Large intestine (tissue), 3 donors: ENCODE measurements at regions not wholly inside any gene's neighbourhood (a gene's known extent, or its start where the extent isn't known, plus 50 kb on each side); places are given as distances from the start of the nearest gene placed in this dataset.
A peak's percentile ranks its signal among the peaks of the same experiment; 100 is the strongest.

Experiments used
- DNase-seq, 2 donors: peaks; one replicate each; pipeline versions ENCODE4 v3.0.0 to v3.0.0-alpha.2; 2013
- H3K27ac ChIP-seq: one replicate; pipeline ENCODE4 v1.5.1; 2013; ENCODE audit warnings: low read length
- H3K27me3 ChIP-seq: 2 replicates; pipeline ENCODE4 v1.6.1; 2013; ENCODE audit warnings: low read length; ENCODE audit not compliant: control insufficient read depth, insufficient read depth
- H3K36me3 ChIP-seq: 2 replicates; pipeline ENCODE4 v1.6.1; 2013; ENCODE audit warnings: low read length; ENCODE audit not compliant: control insufficient read depth, insufficient read depth
- H3K4me1 ChIP-seq: one replicate; pipeline ENCODE4 v1.6.1; 2013; ENCODE audit warnings: low read length; ENCODE audit not compliant: control insufficient read depth, insufficient read depth
- H3K4me3 ChIP-seq: one replicate; pipeline ENCODE4 v1.5.1; 2013; ENCODE audit warnings: low read length
- H3K9me3 ChIP-seq: one replicate; pipeline ENCODE4 v1.6.1; 2013; ENCODE audit warnings: mild to moderate bottlenecking, low read depth, low read length, moderate library complexity; ENCODE audit not compliant: control insufficient read depth
- WGBS: methylation state at CpG from one replicate; pipeline ENCODE4 v1.1.5; 2013; ENCODE audit warnings: low lambda C conversion rate; ENCODE audit not compliant: insufficient coverage; 5-methylcytosine and 5-hydroxymethylcytosine counted together

DNA sequence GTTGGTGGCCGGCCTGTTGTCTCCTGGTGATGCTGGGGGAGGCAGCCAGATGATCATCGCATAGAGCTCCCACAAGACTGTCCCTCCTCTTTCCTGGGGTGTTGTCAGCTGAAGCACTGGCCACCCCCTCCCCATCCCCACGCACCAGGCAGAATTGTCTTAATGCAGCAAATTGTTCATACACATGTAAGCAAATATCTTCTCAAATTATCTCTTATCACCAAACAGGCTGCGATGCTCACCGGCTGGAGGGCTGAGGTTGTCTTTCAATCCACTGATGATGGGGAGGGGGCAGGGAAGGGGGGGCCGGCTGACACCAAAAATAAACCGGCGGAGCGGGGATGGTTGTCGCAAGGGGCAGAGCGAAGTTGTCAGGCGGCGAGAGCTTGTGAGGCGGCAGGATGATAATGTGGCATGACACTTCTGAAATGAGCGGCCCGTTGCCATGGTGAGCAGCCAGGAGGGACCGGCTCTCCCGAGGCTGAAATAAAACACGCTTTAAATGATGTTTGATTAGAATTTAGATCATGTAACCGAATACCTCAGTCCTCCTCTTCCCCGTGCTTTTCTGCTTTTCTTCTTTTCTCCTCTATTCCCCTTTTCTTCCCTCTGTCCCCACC, 59.8 kb downstream of the MRM1 start:
- Histone ChIP-seq H3K4me3 (no peak overlapping the region), H3K36me3 (no peaks in the 10 kb centered on the region), H3K27ac (no peak overlapping the region), H3K27me3 (peaks cover 41% of the 10 kb centered on the region), H3K4me1 (peaks cover 10% of the 10 kb centered on the region), H3K9me3 (no peaks in the 10 kb centered on the region)
- 32% methylated on average over 3 of the region's 21 CpGs for WGBS
- no peak for DNase-seq

- H3K36me3 ChIP-seq: no peaks in the 10 kb centered on the region
- no CpG with 5 or more reads among the region's 9 CpGs for WGBS
- peaks cover 41% of the 10 kb centered on the region for H3K27me3 ChIP-seq
- H3K4me1 ChIP-seq: peaks cover 10% of the 10 kb centered on the region
- no peak overlapping the region for H3K27ac ChIP-seq
- DNase-seq: no peak
- no peak overlapping the region for H3K4me3 ChIP-seq
- no peaks in the 10 kb centered on the region for H3K9me3 ChIP-seq
Observed at GRCh38 chr17:36661688-36662087, 60.3 kb downstream of the MRM1 start.

DNA sequence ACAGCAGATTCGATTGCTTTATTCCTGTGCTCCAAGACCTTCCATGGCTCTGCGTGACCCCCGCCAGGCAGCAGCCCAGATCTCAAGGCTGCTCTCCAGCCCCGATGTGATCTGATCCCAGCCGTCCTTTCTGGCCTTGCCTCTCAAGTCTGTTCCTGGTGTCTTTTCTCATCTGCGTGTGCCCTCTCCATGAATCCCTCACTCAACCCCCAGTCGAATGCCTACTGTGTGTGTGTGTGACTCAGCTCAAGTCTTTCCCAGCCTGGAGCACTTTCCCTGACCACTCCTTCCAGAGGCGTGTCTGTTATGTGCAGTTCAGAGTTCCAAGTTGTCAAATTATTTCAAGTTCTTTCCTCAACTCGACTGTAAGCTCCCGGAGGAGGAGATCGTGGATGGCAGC, 64.0 kb downstream of the MRM1 start:
- WGBS: no CpG with 5 or more reads among the region's 11 CpGs
- H3K36me3 ChIP-seq: no peaks in the 10 kb centered on the region
- H3K27me3 ChIP-seq: peaks cover 16% of the 10 kb centered on the region
- H3K4me1 ChIP-seq: no peaks in the 10 kb centered on the region
- no peaks in the 10 kb centered on the region for H3K9me3 ChIP-seq
- no peak overlapping the region for H3K4me3 ChIP-seq
- H3K27ac ChIP-seq: no peak overlapping the region
- peak in 1 of 2 donors; percentile 36 for DNase-seq

DNA sequence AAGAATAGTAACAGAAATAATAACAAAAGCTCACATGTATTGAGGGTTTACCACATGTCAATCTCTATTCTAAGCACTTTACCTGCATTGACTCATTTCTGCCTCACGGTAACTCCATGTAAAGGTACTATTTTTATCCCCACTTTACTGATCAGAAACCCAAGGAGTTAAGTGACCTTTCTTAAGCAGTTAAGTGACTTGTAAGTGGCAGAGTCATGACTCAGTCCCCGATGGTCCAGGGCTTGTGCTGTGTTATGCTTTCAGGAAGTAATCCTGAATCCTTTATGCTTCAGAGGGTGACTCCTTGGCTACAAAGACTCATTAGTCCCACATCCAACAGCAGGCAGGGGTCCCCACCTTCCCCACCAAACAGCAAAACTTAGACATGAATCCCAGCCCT, 66.5 kb downstream of the MRM1 start:
- no CpG with 5 or more reads among the region's 2 CpGs for WGBS
- no peaks in the 10 kb centered on the region for H3K9me3 ChIP-seq
- no peak overlapping the region for H3K27ac ChIP-seq
- DNase-seq: no peak
- H3K4me3 ChIP-seq: no peak overlapping the region
- H3K4me1 ChIP-seq: no peaks in the 10 kb centered on the region
- no peaks in the 10 kb centered on the region for H3K36me3 ChIP-seq
- H3K27me3 ChIP-seq: peaks cover 5% of the 10 kb centered on the region

DNA sequence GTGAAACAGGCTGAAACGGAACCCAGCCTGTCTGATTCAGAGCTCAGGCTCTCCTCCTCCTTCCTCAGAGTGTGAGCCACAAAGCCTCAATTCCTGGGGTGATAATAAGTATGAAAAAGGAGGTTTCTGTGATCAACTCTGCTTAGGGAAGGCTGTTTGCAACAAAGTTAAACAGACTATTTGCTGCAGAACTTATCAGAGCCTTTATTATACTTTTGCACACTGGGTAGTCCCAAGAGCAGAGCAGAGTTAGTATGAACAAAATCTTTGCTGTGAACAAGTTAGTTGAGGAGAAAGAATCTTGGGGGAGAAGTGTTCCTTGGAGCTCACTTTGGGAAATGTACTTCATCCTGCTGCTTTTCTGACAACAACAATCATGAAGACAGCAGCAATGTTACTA, 67.4 kb downstream of the MRM1 start:
- H3K36me3 ChIP-seq: no peaks in the 10 kb centered on the region
- WGBS: no CpG with 5 or more reads among the region's 1 CpG
- no peak overlapping the region for H3K27ac ChIP-seq
- H3K4me3 ChIP-seq: no peak overlapping the region
- no peak for DNase-seq
- H3K27me3 ChIP-seq: no peaks in the 10 kb centered on the region
- no peaks in the 10 kb centered on the region for H3K4me1 ChIP-seq
- no peaks in the 10 kb centered on the region for H3K9me3 ChIP-seq

GRCh38 chr17:36671144-36671543, 69.8 kb downstream of the MRM1 start:
- Histone ChIP-seq H3K36me3 (no peaks in the 10 kb centered on the region), H3K27ac (no peak overlapping the region), H3K4me1 (no peaks in the 10 kb centered on the region), H3K27me3 (no peaks in the 10 kb centered on the region), H3K4me3 (no peak overlapping the region), H3K9me3 (no peaks in the 10 kb centered on the region)
- no CpG with 5 or more reads among the region's 3 CpGs for WGBS
- DNase-seq: no peak

DNA sequence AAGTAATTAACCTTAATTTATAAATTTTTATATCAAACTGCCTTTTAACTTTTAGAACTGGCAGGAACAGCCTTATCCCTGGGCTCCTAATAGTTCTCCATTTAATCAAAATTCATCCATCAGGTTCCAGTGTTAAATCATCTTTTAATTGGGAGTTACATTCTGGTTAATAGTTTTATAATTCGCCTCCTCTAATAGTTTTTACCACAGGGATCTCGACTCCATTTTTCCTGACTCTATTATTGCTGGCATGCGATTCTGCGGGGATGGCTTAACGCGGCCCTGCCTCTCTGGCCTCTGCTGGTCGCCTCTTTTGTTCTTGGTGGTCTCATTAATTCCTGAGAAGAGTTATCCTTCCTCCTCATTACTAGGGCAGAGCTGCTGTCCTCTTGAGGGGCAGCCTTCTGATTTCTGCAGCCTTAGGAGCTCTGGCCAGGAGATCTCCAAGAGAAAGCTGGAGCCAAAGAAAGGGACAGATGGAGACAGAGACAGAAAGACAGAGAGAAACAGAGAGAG, 71.1 kb downstream of the MRM1 start:
- WGBS: no CpG with 5 or more reads among the region's 7 CpGs
- no peaks in the 10 kb centered on the region for H3K9me3 ChIP-seq
- no peaks in the 10 kb centered on the region for H3K36me3 ChIP-seq
- H3K27ac ChIP-seq: no peak overlapping the region
- no peak for DNase-seq
- no peaks in the 10 kb centered on the region for H3K27me3 ChIP-seq
- no peak overlapping the region for H3K4me3 ChIP-seq
- no peaks in the 10 kb centered on the region for H3K4me1 ChIP-seq

DNA sequence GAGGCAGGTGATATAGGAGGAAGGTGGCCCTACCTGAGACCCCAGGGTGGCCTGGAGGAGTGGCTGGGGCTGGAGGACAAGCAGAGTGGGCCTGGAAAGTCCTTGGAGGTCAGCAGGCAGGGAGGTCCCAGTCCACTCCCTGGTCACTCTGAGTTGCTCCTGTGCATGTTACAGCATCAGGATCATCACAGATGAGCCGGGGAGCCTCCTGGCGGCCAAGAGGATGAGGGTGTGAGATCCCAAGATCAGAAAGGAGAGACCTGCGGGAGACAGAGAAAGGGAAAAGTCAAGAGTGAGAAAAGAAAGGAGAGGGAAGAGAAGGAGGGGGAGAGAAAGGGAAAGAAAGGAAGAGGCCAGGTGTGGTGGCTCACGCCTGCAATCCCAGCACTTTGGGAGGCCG, 71.7 kb downstream of the MRM1 start:
- Histone ChIP-seq H3K4me1 (no peaks in the 10 kb centered on the region), H3K36me3 (no peaks in the 10 kb centered on the region), H3K27ac (no peak overlapping the region), H3K9me3 (no peaks in the 10 kb centered on the region), H3K4me3 (no peak overlapping the region), H3K27me3 (no peaks in the 10 kb centered on the region)
- DNase-seq: no peak
- WGBS: 100% methylated on average over 1 of the region's 5 CpGs

DNA sequence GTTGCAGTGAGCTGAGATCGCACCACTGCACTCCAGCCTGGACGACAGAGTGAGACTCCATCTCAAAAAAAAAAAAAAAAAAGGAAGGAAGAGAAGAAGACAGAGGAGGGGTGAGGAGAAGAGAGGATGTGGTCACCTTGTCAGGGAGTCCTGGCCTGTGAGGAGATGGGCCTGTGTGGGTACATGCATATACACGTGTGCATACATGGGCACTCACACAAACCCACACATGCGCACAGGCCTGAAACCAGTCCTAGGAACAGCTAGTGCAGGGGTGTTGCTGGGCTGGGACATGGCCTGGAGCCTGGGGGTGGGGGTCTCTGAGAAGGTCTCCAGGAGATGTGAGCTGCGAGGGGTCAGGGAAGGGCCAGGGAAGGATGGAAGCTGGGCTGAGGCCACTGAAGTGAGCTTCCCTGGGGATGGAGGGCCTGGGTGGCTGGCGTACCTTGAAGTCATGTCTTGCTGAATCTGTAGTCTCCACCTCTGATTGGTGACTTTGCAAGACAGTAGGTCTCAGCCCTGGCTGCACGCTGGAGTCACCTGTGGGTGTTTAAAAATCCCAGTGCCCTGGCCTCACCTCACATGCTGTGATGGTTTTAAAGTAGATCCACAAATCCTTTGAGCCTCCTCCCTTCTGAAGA, 72.4 kb downstream of the MRM1 start:
- WGBS: no CpG with 5 or more reads among the region's 7 CpGs

DNA sequence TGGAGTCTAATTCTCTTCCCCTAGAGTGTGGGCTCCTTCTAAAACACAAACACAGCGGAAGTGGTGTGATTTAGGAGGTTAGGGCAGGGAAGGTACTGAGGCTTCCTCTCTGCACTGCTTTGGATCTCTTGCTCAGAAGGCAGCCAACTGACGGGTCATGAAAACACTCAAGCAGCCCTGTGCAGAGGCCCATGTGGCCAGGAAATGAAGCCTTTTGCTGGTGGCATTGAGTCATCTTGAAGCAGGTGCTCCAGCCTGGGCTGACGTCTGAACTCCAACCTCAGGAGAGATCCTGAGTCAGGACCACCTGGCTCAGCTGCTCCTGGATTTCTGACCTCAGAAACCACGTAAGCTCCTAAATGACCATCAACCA, 72.9 kb downstream of the MRM1 start:
- no peaks in the 10 kb centered on the region for H3K36me3 ChIP-seq
- DNase-seq: no peak
- H3K27ac ChIP-seq: no peak overlapping the region
- no peaks in the 10 kb centered on the region for H3K9me3 ChIP-seq
- no peaks in the 10 kb centered on the region for H3K4me1 ChIP-seq
- WGBS: no CpG with 5 or more reads among the region's 4 CpGs
- H3K4me3 ChIP-seq: no peak overlapping the region
- H3K27me3 ChIP-seq: no peaks in the 10 kb centered on the region

More for the DNA sequence above, 72.4 kb downstream of the MRM1 start:
- no peak overlapping the region for H3K27ac ChIP-seq
- no peaks in the 10 kb centered on the region for H3K27me3 ChIP-seq
- H3K4me3 ChIP-seq: no peak overlapping the region
- no peaks in the 10 kb centered on the region for H3K9me3 ChIP-seq
- no peak for DNase-seq
- H3K36me3 ChIP-seq: no peaks in the 10 kb centered on the region
- H3K4me1 ChIP-seq: no peaks in the 10 kb centered on the region

DNA sequence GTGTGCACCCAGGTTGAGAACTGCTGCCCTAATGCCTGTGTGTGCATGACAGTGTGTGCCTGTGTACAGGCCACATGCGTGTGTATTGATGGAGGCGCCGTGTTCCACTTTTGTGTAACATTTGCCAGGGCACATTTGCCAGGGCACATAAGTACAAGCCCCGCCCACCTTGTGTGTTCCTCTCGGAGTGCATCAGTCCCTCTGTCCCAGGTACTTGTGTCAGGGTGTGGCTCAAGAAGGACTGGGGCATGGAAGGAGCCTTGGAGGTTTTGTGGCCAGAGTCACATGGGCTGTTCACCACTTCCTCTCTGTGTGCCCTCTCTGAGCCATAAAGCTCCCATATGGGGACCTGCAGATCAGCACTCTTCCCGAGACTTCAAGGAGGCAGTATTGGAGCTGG, 73.9 kb downstream of the MRM1 start:
- Histone ChIP-seq H3K9me3 (no peaks in the 10 kb centered on the region), H3K4me3 (no peak overlapping the region), H3K4me1 (no peaks in the 10 kb centered on the region), H3K27ac (no peak overlapping the region), H3K36me3 (no peaks in the 10 kb centered on the region), H3K27me3 (no peaks in the 10 kb centered on the region)
- no CpG with 5 or more reads among the region's 6 CpGs for WGBS
- DNase-seq: no peak
